ENCODE measurements at regions not wholly inside any gene's neighbourhood (a gene's known extent, or its start where the extent isn't known, plus 50 kb on each side); places are given as distances from the start of the nearest gene placed in this dataset.

GRCh38 chr3:39755100-39755499, 54.3 kb upstream of the MYRIP start:
- Histone ChIP-seq H3K27ac (no peak overlapping the region), H3K36me3 (no peaks in the 10 kb centered on the region), H3K9me3 (no peaks in the 10 kb centered on the region), H3K27me3 (replicated peaks in 1 of 7) (no peaks in the 10 kb centered on the region), H3K4me3 (no peak overlapping the region), H3K4me1 (peaks cover 0 to 20% (median 6%) of the 10 kb centered on the region in 6 donors)
- 66 to 86% (median 77%) methylated on average over 1 of the region's 1 CpG for WGBS, 5 donors
- intact Hi-C loops (cut with DNase I; ENCODE audit: low total_unique reads), result no loop called here
- TF ChIP-seq POLR2A (IDR thresholded peaks at IDR 0.05) (no peak), POLR2AphosphoS5 (IDR thresholded peaks at IDR 0.05) (no peak), CTCF (IDR thresholded peaks at IDR 0.05 in 8 of 11, conservative IDR thresholded peaks at IDR 0.05 in 3 of 11) (no peak)
- DNase-seq, result no peak

GRCh38 chr3:39757307-39757706, 52.1 kb upstream of the MYRIP start:
- no peak overlapping the region for H3K4me3 ChIP-seq
- intact Hi-C loops (cut with DNase I; ENCODE audit: low total_unique reads), result no loop called here
- H3K27ac ChIP-seq, result peak overlapping the region in 6 of 8 donors; percentile 25 to 69 (median 60)
- TF ChIP-seq POLR2A (IDR thresholded peaks at IDR 0.05) (no peak), POLR2AphosphoS5 (IDR thresholded peaks at IDR 0.05) (peak in 1 of 3 donors; percentile 49)
- H3K4me1 ChIP-seq, result peaks cover 0 to 4% (median 0%) of the 10 kb centered on the region in 6 donors
- H3K36me3 ChIP-seq, result no peaks in the 10 kb centered on the region
- WGBS, 5 donors, result 58 to 79% (median 71%) methylated on average over 2 of the region's 2 CpGs
- DNase-seq, result no peak
- H3K9me3 ChIP-seq, result no peaks in the 10 kb centered on the region
- H3K27me3 ChIP-seq (replicated peaks in 1 of 7), result no peaks in the 10 kb centered on the region

All from spleen (tissue), 11 donors.